Retinal pigment epithelial cell (primary cell): ENCODE measurements at regions not wholly inside any gene's neighbourhood (a gene's known extent, or its start where the extent isn't known, plus 50 kb on each side); places are given as distances from the start of the nearest gene placed in this dataset.
"Not testable (repeated sequence)": the region's sequence is repeated elsewhere in the genome, so short reads cannot be mapped to it uniquely, and the experiment has no call there.

Source experiments
- DNase-seq: peaks from one replicate; pipeline ENCODE4 v3.0.0-alpha.2; 2010; ENCODE audit warnings: low read depth
- H3K4me3 ChIP-seq: 2 replicates; pipeline ENCODE4 v1.5.1; 2011; ENCODE audit warnings: mild to moderate bottlenecking, low read length, control low read depth, moderate library complexity
- TF ChIP-seq, protein P1 (sequence below): conservative IDR thresholded peaks from 2 replicates; pipeline ENCODE4 v1.5.1; 2011; ENCODE audit warnings: low read depth, low read length, control low read depth, inconsistent platforms

DNA sequence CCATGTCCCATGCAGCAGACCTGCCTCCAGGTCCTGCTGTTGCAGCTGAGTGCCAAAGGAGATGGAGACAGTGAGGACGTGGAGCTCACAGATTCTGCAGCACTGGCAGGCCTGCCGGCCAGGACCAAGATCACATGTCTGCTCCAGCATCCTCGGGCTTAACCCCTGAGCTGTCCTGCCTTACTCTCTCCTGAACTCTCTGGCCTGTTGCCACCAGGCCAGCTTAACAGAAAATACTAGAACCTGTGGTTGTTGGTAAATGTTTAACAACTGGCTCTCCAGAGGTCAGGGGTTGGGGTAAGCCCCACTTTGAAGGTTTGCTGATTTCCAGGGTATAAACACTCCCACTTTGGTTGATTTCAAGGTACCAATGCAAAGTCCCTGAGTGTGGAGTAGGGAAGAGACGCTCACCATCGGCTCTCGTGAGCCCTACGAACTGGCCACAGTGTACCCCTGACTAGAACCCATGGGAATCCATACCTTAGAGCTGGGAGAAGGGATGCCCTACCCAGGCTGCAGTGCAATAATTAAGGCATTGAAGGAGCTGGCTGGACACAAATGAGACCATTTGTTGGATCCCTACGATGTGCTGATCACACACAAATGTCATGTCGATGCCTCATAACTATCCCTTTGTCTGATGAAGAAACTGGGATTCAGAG lies 147.9 kb downstream of the OR4M2 start:
- DNase-seq = no peak
- no peak overlapping the region for H3K4me3 ChIP-seq
- TF ChIP-seq, protein P1, sequence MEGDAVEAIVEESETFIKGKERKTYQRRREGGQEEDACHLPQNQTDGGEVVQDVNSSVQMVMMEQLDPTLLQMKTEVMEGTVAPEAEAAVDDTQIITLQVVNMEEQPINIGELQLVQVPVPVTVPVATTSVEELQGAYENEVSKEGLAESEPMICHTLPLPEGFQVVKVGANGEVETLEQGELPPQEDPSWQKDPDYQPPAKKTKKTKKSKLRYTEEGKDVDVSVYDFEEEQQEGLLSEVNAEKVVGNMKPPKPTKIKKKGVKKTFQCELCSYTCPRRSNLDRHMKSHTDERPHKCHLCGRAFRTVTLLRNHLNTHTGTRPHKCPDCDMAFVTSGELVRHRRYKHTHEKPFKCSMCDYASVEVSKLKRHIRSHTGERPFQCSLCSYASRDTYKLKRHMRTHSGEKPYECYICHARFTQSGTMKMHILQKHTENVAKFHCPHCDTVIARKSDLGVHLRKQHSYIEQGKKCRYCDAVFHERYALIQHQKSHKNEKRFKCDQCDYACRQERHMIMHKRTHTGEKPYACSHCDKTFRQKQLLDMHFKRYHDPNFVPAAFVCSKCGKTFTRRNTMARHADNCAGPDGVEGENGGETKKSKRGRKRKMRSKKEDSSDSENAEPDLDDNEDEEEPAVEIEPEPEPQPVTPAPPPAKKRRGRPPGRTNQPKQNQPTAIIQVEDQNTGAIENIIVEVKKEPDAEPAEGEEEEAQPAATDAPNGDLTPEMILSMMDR = no peak

DNA sequence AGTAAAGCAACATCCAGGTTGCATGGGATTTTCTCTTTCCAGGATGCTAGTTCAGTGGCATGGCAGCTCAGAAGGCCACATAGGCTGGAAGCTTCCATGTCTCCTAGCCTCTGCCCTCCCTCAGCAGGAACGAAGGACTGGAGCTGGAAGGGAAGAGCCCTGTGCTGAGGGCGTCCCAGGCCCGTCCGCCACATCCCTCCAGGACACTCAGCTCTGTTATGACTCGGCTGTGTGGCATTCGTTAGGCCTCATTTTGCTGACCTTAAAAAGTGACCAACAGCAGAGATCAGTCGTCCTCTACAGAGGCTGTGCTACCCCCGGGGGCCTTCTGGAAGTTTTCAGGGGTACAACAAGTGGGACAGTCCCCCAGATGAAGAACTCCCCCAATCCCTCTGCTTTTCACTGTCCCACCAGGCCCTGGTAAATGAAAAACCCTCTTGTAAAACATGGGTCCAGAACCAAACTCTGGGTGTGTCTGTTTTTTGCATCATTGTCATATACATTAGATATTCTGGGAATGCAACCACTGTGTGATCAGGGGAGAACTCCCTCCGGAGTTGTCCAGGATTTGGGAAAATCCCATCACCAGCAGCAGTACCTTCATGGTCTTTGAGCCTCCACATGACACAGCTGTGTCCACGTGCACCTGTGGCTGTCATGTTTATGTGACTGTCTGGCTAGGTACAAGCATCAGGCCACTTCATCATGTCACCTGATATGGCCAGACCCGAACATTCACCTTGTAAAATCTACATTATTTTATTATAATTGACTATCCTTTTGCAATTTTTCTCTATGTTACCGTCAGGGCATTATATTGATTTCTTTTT lies 149.9 kb downstream of the OR4M2 start:
- no peak overlapping the region for H3K4me3 ChIP-seq
- TF ChIP-seq, protein P1 = no peak
- no peak for DNase-seq

DNA sequence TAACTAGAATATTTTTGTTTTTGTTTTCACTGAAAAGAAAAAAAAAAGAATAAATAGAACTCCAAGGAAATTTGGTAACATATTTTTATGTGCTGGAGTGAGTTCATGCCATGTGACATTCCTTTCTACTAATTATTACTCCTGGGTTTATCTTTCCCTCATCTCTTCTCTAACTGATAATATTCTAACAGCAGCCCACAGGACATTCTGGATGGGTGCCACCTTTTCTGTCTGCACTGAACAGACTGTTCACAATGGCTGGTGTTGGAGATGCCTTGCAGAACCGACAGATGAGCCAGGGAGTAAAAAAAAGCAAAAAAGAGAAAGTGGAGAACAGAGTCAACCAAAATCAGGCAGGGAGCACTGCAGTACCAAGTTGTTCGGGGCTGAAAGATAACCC lies 151.3 kb downstream of the OR4M2 start:
- no peak overlapping the region for H3K4me3 ChIP-seq
- TF ChIP-seq, protein P1 = no peak
- DNase-seq = no peak

DNA sequence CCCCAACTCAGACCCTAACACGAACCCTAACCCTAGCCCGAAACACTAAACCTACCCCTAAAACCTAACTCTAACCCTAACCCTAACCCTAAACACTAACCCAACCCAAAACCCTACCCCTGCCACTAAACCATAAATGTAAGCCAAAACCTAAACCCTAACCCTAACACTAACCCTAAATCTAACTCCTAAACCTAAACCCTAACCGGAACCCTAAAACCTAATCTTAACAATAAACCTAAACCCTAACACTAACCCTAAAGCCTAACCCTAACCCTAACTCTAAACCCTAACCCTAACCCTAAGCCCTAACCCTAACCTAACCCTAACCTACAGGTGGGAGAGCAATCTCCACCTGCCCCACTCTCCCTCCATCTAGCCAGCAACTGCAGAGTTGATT lies 152.3 kb downstream of the OR4M2 start:
- TF ChIP-seq, protein P1 = no peak
- DNase-seq = no peak
- H3K4me3 ChIP-seq = no peak overlapping the region

DNA sequence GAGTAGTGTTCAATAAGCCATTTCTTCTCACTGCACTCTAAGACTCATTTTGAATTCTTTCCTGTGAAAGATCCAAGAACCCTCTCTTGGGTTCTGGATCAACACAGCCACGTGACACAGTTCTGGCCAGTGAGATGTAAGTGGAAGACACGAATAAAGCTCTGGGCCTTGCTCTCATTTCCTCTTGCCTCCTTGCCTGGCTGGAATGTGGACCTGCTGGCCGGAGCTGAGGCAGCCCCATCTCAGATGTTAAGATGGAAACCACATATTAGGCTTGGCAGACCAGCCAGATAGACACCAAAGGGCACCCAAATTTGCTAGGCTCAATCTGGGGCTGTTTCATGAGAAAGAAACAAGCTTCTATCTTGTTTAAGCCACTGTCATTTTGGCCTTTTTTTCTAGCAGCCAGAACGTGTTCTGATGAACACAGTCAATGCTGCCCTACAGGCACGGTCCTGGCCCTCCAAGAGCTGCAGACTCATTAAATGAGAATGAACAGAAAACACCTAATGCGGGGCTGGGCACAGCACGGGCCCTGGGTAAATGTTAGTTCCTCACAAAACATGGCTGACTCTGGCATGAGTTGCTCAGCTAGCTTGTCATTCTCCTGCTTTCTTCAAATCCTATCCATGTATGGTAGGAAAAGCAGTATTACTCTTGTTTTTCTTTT lies 155.1 kb downstream of the OR4M2 start:
- not testable (repeated sequence) for DNase-seq, H3K4me3 ChIP-seq

DNA sequence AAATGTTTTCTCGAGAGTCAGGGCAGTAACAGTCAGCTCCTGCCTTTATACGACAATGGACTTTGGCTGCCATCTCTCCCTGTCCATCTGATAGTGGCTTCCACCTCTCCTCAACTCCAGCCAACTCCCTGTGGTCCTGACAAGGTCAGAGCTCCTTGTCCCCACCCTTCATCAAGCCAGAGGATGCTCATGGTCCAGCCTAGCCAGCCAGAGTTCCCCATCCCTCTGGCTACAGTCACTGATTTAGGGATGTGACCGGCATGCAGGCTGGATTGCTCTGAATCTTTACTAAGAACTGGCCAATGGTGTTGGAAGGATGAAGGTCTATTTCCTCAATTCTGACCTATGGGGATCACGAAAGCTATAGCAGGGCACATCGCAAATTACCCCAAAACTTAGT lies 156.1 kb downstream of the OR4M2 start:
- no peak overlapping the region for H3K4me3 ChIP-seq
- no peak for DNase-seq
- TF ChIP-seq, protein P1 = no peak

DNA sequence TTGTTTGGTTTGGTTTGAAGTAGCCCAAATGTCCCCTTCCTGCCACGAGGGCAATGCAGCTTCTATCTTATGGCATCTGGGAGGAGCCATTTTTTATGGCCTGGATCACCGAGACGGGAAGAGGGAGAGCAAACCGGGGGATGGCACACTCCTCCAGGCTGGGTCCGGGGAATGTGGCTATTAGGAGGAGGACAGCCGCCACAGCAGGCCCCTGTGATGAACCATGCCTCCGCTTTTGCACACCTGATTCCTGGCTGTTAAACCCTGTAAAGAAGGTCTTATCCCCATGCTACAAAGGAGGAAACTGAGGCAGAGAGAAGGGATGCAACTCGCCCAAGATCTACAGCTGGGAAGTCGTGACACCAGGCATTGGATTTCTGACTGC lies 157.6 kb downstream of the OR4M2 start:
- TF ChIP-seq, protein P1 = no peak
- H3K4me3 ChIP-seq = no peak overlapping the region

DNA sequence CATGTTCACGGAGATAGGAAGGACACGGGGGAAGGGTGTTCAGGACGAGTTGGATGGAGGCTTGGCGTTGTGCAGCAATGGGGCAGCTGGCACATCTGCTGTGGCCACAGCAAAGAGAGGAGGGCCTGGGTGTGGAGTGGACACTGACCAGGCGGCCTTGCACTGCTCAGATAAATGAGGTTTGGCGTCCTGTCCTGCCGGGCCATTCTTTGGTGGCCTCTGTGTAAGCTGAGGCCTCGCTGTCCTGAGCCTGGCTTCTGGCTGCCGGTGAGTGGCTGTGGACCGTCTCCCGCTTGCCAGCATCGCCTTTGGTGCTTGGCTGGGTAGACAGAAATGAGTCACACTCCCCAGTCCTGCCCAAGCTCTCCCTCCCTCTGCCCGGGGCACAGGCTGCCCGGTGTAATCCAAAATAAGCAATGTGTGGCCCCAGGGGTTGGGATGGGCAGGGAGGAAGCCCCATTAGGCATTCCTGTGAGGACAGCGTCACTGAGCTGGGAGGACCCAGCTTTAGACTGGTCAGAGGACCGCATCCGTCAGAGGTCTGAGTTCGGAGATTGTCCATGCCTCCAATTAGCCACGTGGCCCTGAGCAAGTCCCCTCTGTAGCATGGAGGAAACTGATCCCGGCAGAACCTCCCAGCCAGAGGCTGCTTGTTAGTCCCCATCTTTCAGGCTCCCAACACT lies 158.1 kb downstream of the OR4M2 start:
- not testable (repeated sequence) for H3K4me3 ChIP-seq, DNase-seq

More for the DNA sequence above, 157.6 kb downstream of the OR4M2 start:
- no peak for DNase-seq

DNA sequence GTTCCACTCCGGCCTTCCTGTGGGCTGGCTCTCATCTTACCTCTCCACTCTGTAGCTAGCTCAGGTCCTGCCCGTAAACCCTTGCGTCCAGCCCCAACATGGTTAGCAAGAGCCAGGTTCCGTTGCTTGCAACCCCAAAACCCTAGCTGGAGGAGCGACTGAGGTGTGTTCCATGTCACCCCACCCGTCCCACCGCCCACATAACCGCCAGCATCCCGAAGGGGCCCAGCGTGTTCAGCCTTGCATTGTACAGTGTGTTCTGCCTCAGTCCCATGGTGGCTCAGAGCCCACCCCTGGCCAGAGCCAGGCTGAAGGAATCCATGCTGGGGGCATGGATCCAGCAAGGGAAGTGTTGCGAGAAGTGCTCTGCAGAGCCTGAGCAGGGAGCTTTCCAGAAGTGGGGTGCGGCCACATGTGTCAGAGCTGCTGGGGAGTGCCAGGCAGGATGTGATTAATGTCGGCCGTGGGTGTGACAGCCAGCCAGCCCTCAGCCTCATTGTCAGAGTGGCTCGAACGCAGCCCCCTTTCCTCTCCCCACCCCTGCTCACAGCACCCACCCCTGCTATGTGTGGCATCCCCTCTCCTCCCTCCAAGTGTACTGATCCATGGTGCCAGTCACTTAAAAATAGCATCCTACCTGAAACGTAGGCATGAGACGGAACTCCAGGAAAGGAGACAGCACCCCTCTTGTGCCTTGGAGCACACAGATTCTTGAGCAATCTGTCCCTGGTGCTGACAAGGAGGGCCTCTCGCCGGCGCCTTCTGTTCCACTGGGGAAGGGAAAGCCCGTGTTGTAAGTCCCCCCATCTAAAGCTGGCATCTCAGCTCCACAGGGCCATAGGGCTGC lies 158.9 kb downstream of the OR4M2 start:
- not testable (repeated sequence) for DNase-seq, H3K4me3 ChIP-seq
